ENCODE measurements at regions not wholly inside any gene's neighbourhood (a gene's known extent, or its start where the extent isn't known, plus 50 kb on each side); places are given as distances from the start of the nearest gene placed in this dataset.

DNA sequence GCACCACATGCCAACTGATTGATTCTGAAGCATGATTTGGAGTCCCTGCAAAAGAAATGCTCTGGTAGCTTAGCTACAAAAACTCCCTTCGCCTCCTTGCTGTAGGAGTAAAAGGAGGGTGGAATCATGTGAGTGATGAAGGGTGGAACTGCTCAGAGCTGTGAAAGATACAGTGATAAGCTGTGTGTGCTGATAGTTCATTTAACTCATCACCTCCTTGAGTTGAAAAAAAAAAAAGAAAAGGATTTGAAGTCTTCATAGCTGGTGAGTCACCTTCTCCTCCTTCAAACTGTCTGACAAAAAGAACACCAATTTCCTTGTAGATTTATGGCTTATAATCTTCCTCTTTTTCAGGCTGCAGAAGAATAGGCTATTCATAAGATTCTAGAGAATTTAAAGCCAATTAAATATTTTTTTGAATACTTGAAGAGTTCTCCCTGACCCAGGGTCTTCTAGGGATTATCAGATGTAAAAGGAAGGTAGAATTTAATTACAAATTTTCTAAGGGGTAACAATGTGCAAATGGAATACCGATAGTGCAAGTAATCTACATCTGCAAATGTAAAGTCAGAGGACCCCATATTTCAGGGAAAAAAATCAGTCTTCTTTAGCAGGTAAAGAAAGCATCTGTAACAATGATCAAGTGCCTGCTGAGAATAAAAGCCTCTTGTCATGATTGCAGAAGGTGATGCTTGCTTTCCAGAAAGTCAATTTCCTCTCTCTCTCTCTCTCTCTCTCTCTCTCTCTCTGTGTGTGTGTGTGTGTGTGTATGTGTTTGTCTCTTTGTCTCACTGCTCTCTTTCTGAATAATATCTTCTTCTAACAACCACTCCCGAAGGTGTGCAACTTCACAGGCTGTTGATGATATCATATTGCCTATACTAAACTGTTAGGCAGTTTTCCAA, 208.8 kb upstream of the VEGFC start:
- no peak overlapping the region for H3K4me2 ChIP-seq
- TF ChIP-seq Cebpa-rat (IDR thresholded peaks at IDR 0.05): no peak
- H3K4me3 ChIP-seq: no peak overlapping the region
- peaks cover 13% of the 10 kb centered on the region for H3K4me1 ChIP-seq
- H3K9ac ChIP-seq: no peak overlapping the region
- no peaks in the 10 kb centered on the region for H3K27me3 ChIP-seq
- no peaks in the 10 kb centered on the region for H4K20me1 ChIP-seq
- no peak overlapping the region for H3K27ac ChIP-seq
- H3K36me3 ChIP-seq: no peaks in the 10 kb centered on the region
- no peaks in the 10 kb centered on the region for H3K9me3 ChIP-seq

DNA sequence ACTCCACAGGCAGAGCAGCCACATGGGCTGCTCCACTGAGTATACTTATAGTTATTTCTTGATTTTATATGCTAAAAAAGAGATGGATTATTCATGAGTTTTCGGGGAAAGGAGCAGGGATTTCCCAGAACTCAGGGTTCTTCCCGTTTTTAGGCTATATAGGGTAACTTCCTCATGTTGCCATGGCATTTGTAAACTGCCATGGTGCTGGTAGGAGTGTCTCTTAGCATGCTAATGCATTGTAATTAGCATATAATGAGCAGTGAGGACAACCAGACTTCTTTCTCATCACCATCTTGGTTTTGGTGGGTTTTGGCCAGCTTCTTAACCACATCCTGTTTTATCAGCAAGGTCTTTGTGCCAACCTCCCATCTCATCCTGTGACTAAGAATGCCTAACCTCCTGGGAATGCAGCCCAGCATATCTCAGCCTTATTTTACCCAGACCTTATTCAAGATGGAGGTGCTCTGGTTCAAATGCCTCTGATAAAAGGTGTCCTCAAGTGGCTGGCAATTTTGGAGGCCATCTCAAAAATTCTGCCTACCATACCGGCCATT, 213.0 kb upstream of the VEGFC start:
- no peak for TF ChIP-seq Cebpa-rat (IDR thresholded peaks at IDR 0.05)
- peak overlapping the region; percentile 58 for H3K4me2 ChIP-seq
- no peaks in the 10 kb centered on the region for H4K20me1 ChIP-seq
- H3K9ac ChIP-seq: no peak overlapping the region
- H3K27ac ChIP-seq: no peak overlapping the region
- H3K4me3 ChIP-seq: no peak overlapping the region
- peaks cover 13% of the 10 kb centered on the region for H3K4me1 ChIP-seq
- no peaks in the 10 kb centered on the region for H3K9me3 ChIP-seq
- H3K36me3 ChIP-seq: no peaks in the 10 kb centered on the region
- H3K27me3 ChIP-seq: no peaks in the 10 kb centered on the region

DNA sequence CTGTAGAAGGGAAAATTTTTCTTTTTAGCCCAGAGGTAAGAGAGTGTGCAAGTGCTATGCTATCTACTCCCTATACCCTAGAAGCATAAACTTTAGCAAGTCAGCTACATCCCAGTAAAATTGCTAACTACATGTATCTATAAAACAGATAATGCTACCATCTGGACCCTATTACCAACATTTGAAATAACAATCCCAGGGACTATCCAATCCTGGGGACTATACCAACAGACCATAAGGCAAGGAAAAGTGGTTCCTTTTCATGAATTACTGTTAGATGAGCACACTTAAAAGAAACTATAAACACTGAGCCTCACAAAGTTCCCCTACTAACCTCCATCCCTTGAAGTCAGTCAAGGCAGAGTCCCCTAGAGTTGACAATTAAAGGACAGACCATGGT, 213.6 kb upstream of the VEGFC start:
- no peaks in the 10 kb centered on the region for H3K9me3 ChIP-seq
- no peaks in the 10 kb centered on the region for H3K36me3 ChIP-seq
- H3K27ac ChIP-seq: no peak overlapping the region
- H3K4me3 ChIP-seq: no peak overlapping the region
- no peaks in the 10 kb centered on the region for H4K20me1 ChIP-seq
- H3K4me2 ChIP-seq: peak overlapping the region; percentile 58
- TF ChIP-seq Cebpa-rat (IDR thresholded peaks at IDR 0.05): no peak
- H3K27me3 ChIP-seq: no peaks in the 10 kb centered on the region
- H3K9ac ChIP-seq: no peak overlapping the region
- peaks cover 13% of the 10 kb centered on the region for H3K4me1 ChIP-seq

DNA sequence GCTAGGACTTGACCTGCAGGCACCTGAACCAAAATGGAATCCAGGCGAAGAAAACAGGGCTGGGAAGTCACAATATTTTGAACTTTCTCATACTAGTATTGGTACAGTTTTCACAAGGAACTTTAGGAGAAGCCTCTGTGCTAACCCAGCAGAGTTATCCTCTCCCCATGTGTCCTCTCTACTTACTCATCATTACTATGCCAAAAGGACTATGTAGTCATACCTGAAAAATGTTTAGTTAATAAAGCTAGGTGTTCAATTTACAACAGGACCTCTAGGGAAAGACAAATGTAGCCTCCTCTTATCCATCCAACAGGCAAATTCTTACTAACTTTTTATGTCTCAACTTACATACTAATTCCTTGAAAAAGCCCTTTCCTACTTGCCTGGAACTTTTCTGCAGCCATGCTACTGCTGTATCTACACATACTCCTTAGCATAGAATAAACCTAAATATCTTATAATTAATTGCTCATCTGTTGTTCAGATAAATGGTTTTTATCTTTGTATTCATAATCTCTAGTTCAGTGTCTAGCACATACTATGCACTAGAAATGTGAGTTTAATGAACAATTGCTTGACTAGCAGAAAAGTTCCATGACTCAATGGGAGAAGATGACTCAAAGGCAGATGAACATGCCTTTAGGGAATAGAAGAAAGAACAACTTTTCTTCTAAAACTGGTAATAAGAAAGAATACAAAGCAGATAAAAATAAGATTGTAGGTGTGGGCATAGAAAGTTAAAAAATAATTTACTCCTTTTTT, 215.5 kb upstream of the VEGFC start:
- Histone ChIP-seq H3K36me3 (no peaks in the 10 kb centered on the region), H3K27me3 (no peaks in the 10 kb centered on the region), H3K27ac (no peak overlapping the region), H3K4me1 (peaks cover 13% of the 10 kb centered on the region), H3K9ac (no peak overlapping the region), H3K4me3 (no peak overlapping the region), H3K9me3 (peaks cover 7% of the 10 kb centered on the region), H3K4me2 (no peak overlapping the region), H4K20me1 (no peaks in the 10 kb centered on the region)
- no peak for TF ChIP-seq Cebpa-rat (IDR thresholded peaks at IDR 0.05)

DNA sequence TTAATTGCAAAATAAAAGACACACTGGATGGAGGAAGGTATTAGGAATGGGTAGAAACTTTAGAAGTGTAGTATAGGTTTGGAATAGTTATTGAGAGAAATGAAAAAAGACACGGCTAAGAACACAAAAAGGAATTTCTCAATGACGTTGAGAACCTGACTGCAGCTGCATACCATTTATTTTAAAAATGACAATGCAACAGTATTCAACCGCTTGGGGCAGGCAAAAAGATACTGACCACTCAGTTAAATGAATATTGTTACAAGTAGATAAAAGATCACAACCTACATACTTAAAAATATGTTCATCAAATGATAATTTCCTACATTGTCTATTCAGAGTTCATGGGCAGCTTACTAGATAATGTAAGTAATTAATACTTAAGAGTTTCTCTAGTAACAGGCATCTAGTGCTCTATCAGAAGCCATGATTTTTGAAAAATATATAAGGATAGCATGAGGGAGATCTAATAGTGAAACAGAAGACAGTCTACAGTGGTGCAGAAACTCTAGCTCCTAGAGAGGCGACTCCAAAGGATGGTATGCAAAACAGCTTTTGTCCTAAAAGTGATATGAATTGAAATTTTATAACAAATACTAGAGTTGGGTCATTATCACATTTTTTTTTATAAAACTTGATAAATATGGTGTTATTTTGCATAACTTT, 216.2 kb upstream of the VEGFC start:
- TF ChIP-seq Cebpa-rat (IDR thresholded peaks at IDR 0.05): no peak
- no peak overlapping the region for H3K27ac ChIP-seq

DNA sequence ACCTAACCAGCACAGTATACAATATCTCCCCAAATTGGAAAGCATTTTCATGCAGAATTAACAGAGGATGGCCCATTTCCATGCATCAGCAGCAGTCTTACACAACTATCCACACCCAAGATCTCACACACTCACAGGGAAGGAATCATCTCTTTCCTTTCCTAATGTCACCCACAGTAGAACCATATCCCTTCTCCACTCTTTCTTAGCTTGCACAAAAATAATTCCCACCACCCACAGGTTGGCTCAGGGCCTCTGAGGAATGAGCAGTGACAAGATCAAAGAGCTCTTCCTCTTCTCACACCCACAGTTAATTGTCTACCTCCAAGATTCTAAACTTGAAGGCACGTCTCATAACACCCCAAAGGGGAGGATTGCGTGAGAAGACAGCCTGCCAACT, 217.7 kb upstream of the VEGFC start:
- no peak overlapping the region for H3K27ac ChIP-seq
- H3K4me3 ChIP-seq: no peak overlapping the region
- no peaks in the 10 kb centered on the region for H3K27me3 ChIP-seq
- peaks cover 17% of the 10 kb centered on the region for H3K9me3 ChIP-seq
- no peaks in the 10 kb centered on the region for H4K20me1 ChIP-seq
- no peaks in the 10 kb centered on the region for H3K36me3 ChIP-seq
- no peak overlapping the region for H3K4me2 ChIP-seq
- no peak for TF ChIP-seq Cebpa-rat (IDR thresholded peaks at IDR 0.05)
- H3K4me1 ChIP-seq: peaks cover 10% of the 10 kb centered on the region
- H3K9ac ChIP-seq: no peak overlapping the region

More for the DNA sequence above, 216.2 kb upstream of the VEGFC start:
- Histone ChIP-seq H3K36me3 (no peaks in the 10 kb centered on the region), H4K20me1 (no peaks in the 10 kb centered on the region), H3K4me3 (no peak overlapping the region), H3K27me3 (no peaks in the 10 kb centered on the region), H3K9me3 (peaks cover 14% of the 10 kb centered on the region), H3K9ac (no peak overlapping the region), H3K4me1 (peaks cover 13% of the 10 kb centered on the region), H3K4me2 (no peak overlapping the region)

DNA sequence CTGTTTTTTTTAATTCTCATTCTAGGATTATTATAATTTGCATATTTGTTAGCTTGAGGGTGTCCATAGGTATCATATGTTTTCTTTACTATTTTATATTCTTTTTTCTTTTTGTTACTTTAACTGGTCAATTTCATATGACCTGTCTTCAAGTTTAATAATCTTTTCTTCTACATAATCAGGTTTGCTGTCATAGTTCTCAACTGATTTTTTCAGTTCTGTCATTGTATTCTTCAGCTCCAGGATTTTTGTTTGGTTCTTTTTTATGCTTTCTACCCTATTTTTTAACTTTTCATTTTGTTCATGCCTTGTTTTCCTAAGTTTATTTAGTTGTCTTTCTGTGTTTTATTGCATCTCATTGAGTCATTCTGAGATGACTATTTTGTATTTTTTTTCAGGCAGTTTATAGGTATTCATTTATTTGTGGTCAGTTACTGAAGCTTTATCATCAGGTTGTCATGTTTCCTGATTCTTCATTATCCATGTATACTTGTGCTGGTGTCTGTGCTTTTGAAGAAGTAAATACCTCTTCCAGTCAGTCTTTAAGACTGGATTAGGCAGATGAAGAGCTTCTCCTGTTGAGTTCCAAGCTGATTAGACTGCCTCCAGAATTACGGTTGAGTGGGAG, 220.3 kb upstream of the VEGFC start:
- Histone ChIP-seq H3K27me3 (no peaks in the 10 kb centered on the region), H4K20me1 (no peaks in the 10 kb centered on the region), H3K9me3 (peaks cover 26% of the 10 kb centered on the region), H3K9ac (no peak overlapping the region), H3K4me2 (no peak overlapping the region), H3K27ac (no peak overlapping the region), H3K4me3 (no peak overlapping the region), H3K36me3 (no peaks in the 10 kb centered on the region), H3K4me1 (no peaks in the 10 kb centered on the region)
- TF ChIP-seq Cebpa-rat (IDR thresholded peaks at IDR 0.05): no peak

DNA sequence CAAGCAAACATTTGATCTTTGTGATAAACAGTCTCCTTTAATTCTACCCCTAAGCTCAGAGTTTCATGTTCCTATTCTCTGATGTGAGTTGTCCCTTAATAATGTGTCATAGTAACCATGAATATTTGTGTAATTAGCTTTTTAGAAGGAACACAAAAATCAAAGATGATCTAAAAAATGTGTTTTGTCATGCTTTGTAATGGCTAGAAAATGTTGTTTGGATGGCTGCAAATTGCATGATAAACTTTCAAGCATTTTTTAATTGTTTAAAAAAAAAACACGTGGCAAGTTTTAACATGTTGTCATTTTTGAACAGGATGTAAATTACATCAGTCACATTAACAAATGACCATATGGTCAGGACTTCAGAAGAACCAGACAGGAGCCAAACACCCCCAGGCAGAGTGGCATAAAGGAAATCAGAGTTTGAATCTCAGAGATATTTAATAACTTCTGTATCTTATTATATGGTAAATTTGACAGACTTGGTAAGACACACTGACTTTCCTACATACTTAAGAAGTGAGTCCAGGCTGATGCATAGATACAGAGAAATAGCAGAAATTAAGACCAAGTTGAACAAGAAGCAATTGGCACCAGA, 223.9 kb upstream of the VEGFC start:
- Histone ChIP-seq H3K27ac (no peak overlapping the region), H3K4me1 (no peaks in the 10 kb centered on the region), H4K20me1 (no peaks in the 10 kb centered on the region), H3K9ac (no peak overlapping the region), H3K4me2 (no peak overlapping the region), H3K27me3 (no peaks in the 10 kb centered on the region), H3K4me3 (no peak overlapping the region), H3K9me3 (peaks cover 26% of the 10 kb centered on the region), H3K36me3 (no peaks in the 10 kb centered on the region)
- no peak for TF ChIP-seq Cebpa-rat (IDR thresholded peaks at IDR 0.05)

DNA sequence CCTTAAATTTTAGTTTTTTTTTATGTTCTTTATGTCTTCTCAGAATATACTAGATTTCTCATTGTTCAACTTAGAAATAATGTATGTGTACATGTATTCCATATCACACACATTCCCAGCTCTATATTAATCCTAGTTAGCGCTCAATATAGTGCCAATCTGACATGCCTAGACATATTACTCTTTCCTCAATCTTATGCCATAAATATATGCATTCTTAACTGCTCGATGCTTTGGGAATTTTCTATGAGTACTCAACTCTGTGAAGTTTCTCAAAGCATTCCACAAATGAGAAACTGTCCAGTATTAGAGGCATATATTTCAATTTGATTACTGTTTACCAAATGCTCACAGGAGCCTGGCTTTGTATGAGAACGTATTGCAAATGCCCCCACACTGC, 231.2 kb upstream of the VEGFC start:
- Histone ChIP-seq H3K27ac (no peak overlapping the region), H3K9me3 (no peaks in the 10 kb centered on the region), H3K27me3 (no peaks in the 10 kb centered on the region), H3K4me1 (no peaks in the 10 kb centered on the region), H3K9ac (no peak overlapping the region), H3K4me2 (no peak overlapping the region), H3K4me3 (no peak overlapping the region), H4K20me1 (no peaks in the 10 kb centered on the region), H3K36me3 (no peaks in the 10 kb centered on the region)
- TF ChIP-seq Cebpa-rat (IDR thresholded peaks at IDR 0.05): no peak
